GM04504 (cell line): ENCODE measurements at regions not wholly inside any gene's neighbourhood (a gene's known extent, or its start where the extent isn't known, plus 50 kb on each side); places are given as distances from the start of the nearest gene placed in this dataset.
"Not testable (repeated sequence)": the region's sequence is repeated elsewhere in the genome, so short reads cannot be mapped to it uniquely, and the experiment has no call there.

Experiments
- DNase-seq: peaks from one replicate; pipeline ENCODE4 v3.0.0-alpha.2; 2012; ENCODE audit warnings: low read depth

- no peak for DNase-seq
Measured at GRCh38 chr2:111620281-111620680, 263.7 kb downstream of the ANAPC1 start.

GRCh38 chr2:111622859-111623258 is 261.1 kb downstream of the ANAPC1 start:
- no peak for DNase-seq

GRCh38 chr2:111623380-111623779 is 260.6 kb downstream of the ANAPC1 start:
- DNase-seq, result no peak

- DNase-seq, result peak; percentile 79
Measured at GRCh38 chr2:111624411-111625156, 259.4 kb downstream of the ANAPC1 start.

- not testable (repeated sequence) for DNase-seq
Measured at GRCh38 chr2:111625157-111625537, 258.8 kb downstream of the ANAPC1 start.

GRCh38 chr2:111626037-111626864 is 257.7 kb downstream of the ANAPC1 start:
- no peak for DNase-seq

- DNase-seq, result no peak
Measured at GRCh38 chr2:111626865-111627163, 257.2 kb downstream of the ANAPC1 start.

GRCh38 chr2:111627256-111627655 is 256.7 kb downstream of the ANAPC1 start:
- DNase-seq, result no peak

- no peak for DNase-seq
Measured at GRCh38 chr2:111628221-111628620, 255.8 kb downstream of the ANAPC1 start.

GRCh38 chr2:111629983-111630382 is 254.0 kb downstream of the ANAPC1 start:
- DNase-seq, result no peak

GRCh38 chr2:111632661-111633060 is 251.3 kb downstream of the ANAPC1 start:
- DNase-seq, result no peak

GRCh38 chr2:111633189-111633588 is 250.8 kb downstream of the ANAPC1 start:
- DNase-seq, result no peak

GRCh38 chr2:111633643-111634042 is 250.3 kb downstream of the ANAPC1 start:
- DNase-seq, result no peak

GRCh38 chr2:111634050-111634794 is 249.8 kb downstream of the ANAPC1 start:
- no peak for DNase-seq

GRCh38 chr2:111634995-111635538 is 248.9 kb downstream of the ANAPC1 start:
- DNase-seq, result no peak

- no peak for DNase-seq
Measured at GRCh38 chr2:111636905-111637304, 247.1 kb downstream of the ANAPC1 start.

GRCh38 chr2:111638274-111638877 is 245.6 kb downstream of the ANAPC1 start:
- DNase-seq, result no peak

GRCh38 chr2:111640480-111640879 is 243.5 kb downstream of the ANAPC1 start:
- no peak for DNase-seq

GRCh38 chr2:111642586-111643327 is 241.2 kb downstream of the ANAPC1 start:
- no peak for DNase-seq

GRCh38 chr2:111643759-111644158 is 240.2 kb downstream of the ANAPC1 start:
- DNase-seq, result no peak

GRCh38 chr2:111647359-111647758 is 236.6 kb downstream of the ANAPC1 start:
- no peak for DNase-seq
